GM12874 (cell line): ENCODE measurements at regions not wholly inside any gene's neighbourhood (a gene's known extent, or its start where the extent isn't known, plus 50 kb on each side); places are given as distances from the start of the nearest gene placed in this dataset.

Source experiments
- CTCF ChIP-seq: IDR thresholded peaks from 2 replicates; pipeline ENCODE4 v1.5.1; 2011; ENCODE audit warnings: low read depth, mild to moderate bottlenecking, control low read depth, low read length, moderate library complexity; ENCODE audit not compliant: insufficient read depth

- TF ChIP-seq CTCF: no peak
Measured at GRCh38 chr9:13758936-13759335, 479.4 kb upstream of the MPDZ start.

DNA sequence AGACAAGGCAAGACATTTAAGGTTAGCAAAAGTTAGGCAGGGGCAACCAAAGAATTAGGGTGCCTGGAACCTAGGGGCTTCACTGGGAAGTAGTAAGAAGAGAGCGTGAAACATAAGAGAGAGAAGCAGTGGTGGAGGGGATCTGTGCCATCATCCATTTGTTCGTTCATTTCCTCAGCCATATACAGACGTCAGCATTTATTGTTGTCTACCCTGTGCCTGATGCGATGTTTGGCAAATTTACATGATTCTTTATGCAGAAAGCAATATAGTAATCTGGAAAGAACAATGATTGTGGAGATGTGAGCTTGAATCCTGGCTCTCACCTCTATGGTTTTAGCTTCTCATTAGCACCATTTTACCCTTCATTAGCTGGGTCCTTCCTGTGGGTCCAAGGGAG is 477.5 kb upstream of the MPDZ start:
- TF ChIP-seq CTCF: no peak

DNA sequence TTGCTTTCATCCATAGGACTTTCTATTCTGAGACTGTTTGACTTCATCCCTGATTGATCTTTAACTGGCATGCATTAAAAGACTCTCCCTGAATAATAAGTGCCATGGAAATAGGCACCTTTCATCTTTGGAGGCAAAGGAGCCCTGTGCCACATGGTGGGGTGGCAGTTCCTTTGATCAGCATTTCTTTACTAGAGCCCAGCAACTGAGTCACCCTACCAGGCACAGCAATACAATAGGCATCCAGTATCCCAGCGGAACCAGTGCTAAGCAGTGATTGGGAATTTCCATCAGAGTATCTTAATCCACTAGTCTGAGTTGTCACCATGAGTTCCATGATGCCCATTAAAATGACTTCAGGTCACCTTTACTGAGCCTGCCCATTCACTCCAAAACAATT is 476.1 kb upstream of the MPDZ start:
- TF ChIP-seq CTCF: no peak

DNA sequence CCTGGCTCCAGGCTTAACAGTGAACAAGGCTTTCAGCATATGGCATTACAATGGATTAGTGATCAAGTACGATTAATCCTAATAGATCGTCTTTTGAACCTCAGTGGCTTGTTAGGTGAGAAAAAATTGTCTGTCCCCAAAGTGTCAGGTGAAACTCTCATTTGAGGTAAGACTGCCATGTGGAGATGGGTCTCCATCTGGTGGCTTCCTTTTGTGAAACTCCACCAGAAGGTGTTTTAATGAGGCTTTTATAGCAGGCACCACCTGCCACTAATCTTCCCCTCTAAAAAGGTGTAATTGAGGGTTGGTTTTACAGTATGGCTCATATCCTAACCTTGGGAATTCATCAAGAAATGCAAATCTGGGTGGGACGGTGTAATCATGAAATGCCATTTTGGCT is 471.1 kb upstream of the MPDZ start:
- no peak for TF ChIP-seq CTCF

DNA sequence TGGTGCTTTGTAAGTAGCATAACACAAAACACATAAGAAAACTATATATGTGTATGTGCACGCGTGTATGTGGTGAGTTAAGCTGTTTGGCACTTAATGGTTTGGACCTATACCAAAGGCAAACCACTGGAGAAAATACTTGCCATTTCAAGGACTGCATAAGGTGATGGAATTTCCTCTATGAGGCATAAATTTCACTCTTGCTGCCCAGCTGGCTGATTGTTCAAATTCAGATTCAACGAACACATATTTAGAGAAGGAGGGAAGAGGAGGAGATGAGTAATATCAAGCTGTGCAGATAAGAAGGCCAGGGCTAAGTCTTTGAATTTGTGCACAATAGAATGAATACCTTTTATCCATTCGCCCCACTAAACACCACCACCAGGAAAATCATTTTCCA is 470.6 kb upstream of the MPDZ start:
- no peak for TF ChIP-seq CTCF

GRCh38 chr9:13746876-13747275 is 467.4 kb upstream of the MPDZ start:
- no peak for TF ChIP-seq CTCF

DNA sequence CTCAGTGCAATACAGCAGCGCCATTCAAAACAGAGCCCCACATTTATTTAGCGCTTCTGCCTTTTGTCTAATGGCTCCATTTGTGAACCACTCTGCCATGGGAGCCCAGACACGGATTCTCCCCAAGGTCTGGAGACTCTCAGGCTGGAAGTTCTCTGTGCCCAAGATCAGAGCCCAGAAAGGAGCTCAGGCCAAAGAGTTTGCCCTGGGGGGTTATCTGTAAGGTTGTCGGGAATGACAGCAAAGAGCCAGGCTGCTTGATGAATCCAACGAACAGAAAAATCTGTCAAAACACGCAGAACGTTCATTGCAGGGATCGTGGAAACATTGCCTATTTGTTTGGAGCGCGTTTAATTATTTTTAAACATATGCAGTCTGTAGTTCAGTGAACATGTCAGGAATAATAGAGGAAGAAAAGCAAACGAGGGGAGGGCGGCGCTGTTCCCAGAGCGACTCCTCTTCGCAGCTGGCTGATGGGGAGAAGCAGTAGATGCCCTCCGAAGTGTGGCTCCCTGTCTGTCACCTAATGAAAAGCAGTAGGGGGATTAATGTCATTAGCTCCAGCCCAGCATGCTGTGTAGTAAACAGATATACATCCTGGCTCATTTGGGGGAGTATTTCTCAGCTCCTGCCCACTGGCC is 464.9 kb upstream of the MPDZ start:
- TF ChIP-seq CTCF: no peak
